GM19463 (cell line): ENCODE measurements at regions not wholly inside any gene's neighbourhood (a gene's known extent, or its start where the extent isn't known, plus 50 kb on each side); places are given as distances from the start of the nearest gene placed in this dataset.
"Not testable (repeated sequence)": the region's sequence is repeated elsewhere in the genome, so short reads cannot be mapped to it uniquely, and the experiment has no call there.

Experiments used
- ATAC-seq: cut with Tn5 transposase; IDR thresholded peaks from one replicate; pipeline ENCODE4 v1.9.1; 2021; ENCODE audit warnings: mild to moderate bottlenecking, moderate library complexity; ENCODE audit not compliant: unreplicated experiment

DNA sequence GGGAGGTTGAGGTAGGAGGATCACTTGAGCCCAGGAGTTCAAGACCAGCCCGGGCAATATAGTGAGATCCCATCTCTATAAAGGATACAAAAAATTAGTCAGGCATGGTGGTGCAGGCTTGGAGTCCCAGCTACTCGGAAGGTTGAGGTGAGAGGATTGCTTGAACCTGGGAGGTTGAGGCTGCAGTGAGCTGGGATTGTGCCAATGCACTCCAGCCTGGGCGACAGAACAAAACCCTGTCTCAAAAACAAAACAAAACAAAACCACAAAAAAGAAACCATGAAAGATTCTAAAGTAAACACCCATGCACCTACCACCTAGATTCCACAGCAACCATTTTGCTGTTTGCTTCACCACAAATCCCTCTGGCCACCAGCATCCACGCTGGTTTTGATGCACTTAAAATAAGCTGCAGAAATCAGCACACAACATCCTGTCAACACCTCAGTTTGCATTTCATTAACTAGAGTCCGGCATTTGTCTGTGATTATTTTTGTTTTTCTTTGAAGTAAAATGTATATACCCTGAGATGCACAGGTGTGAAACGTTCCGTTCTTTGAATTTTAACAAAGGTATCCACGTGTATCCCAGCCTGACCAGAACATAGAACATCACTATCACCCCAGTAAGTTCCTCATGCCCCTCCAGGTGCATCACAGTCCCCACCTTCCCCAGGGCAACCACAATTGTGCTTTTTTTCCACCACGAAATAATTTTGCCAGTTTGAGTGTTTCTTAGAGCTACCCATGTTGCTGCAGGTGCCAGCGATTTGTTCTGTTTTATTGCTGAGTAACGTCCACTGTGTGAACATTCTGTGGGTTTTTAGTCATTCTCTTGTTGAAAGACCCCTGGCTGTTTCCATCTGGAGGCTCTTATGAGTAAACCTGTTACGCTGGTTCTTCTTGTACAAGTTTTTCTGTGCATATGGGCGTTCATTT, 191.5 kb downstream of the SEC14L1 start:
- no peak for ATAC-seq

DNA sequence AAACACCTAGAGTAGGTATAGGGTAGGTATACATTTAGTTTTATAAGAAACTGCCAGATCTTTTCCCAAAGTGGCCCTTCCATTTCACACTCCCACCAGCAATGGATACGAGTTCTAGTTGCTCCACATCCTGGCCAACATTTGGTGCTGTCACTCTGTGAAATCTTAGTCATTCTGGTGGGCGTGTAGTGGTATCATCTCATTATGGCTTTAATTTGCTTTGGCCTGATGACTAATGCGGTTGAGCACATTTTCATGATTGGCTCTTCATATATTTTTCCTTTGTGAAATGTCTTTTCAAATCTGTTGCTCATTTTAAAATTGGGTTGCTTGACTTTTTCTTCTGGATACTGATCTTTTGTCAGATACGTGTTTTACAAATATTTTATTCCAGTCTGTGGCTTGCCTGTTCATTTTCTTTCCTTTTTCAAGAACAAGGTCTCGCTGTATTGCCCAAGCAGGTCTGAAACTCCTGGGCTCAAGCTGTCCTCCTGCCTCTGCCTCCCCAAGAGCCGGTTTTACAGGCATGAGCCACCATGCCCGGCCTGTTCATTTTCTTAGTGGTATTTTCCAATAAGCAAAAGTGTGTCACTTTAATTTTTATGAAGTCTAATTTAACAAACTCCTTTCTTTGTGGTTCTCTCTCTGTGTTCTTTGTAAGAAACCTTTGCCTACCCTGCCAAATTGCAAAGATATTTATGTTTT, 192.4 kb downstream of the SEC14L1 start:
- ATAC-seq, result no peak

DNA sequence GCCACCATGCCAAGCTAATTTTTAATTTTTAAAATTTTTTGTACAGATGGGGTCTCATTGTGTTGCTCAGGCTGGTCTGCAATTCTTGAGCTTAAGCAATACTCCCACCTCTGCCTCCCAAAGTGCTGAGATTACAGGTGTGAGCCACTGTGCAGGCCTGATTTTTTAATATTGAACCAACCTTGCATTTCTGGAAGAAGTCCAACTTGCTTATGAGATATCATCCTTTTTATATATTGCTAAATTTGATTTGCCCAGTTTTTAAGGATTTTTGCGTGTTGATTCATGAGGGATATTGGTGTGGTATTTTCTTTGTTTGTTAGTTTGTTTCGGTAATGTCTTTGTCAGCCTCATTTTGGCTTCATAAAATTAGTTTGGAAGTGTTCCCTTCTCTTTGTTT, 196.4 kb downstream of the SEC14L1 start:
- no peak for ATAC-seq

DNA sequence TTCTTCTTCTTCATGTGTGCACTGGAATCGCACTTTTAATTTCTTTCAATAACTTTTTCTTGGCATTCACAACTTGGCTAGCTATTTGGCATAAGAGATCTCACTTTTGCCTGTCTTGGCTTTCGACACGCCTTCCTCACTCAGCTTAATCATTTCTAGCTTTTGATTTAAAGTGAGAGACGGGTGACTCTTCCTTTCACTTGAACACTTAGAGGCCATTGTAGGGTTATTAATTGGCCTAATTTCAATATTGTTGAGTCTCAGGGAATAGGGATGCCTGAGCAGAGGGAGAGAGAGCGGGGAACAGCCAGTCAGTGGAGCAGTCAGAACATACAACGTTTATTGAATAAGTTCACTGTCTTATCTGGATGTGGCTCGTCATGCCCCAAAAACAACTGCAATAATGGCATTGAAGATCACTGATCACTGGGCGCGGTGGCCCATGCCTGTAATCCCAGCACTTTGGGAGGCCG, 200.3 kb downstream of the SEC14L1 start:
- ATAC-seq, result no peak

DNA sequence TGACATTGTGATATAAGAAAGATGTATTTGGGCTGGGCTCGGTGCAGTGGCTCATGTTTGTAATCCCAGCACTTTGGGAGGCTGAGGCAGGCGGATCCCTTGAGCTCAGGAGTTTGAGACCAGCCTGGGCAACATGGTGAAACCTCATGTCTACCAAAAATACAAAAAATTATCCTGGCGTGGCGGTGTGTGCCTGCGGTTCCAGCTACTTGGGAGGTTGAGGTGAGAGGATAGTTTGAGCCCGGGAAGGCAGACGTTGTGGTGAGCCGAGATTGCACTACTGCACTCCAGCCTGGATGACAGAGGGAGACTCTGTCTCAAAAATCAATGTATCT, 201.9 kb downstream of the SEC14L1 start:
- not testable (repeated sequence) for ATAC-seq

DNA sequence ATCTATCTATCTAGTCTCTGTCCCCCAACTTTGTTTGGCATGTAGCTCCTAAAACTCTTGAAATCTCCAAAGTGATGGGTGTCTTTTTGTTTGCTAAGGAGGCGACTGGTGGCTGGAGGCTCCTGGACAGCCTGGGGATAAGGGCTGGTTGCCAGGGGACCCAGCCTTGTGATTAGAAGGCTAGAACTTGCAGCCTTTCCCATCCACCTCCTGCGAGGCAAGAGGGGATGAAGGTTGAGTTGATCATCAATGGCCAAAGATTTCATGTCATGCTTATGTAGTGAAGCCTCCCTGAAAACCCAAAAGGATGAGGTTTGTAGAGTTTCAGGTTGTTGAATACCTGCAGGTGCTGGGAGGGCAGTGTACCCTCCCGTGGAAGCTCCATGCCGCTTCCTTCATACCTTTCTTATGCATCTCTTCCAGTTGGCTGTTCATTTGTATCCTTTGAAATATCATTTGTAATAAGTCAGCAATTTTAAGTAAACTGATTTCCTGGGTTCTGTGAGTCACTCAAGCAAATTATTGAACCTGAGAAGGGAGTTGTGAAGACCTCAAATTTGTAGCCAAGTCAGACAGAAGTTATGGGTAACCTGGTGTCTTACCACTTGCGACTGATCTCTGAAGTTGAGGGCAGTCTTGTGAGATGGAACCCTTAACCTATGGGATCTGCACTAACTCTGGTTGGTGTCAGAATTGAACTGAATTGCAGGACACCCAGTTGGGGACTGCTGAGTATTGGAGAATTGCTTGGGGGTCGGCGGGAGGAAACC, 202.4 kb downstream of the SEC14L1 start:
- no peak for ATAC-seq

DNA sequence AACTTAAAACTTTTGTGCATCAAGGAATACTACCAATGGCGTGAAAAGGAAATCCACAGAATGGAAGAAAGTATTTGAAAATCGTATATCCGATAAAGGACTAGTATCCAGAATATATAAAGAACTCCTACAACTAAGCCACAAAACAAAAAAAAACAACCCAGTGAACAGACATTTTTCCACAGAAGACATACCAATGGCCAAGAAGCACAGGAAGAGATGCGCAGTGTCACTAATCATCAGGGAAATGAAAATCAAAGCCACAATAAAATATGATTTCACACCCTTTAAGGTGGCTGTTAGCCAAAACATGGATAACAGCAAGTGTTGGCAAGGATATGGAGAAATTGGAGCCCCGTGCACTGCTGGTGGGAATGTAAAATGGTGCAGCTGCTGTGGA, 203.3 kb downstream of the SEC14L1 start:
- ATAC-seq, result no peak

DNA sequence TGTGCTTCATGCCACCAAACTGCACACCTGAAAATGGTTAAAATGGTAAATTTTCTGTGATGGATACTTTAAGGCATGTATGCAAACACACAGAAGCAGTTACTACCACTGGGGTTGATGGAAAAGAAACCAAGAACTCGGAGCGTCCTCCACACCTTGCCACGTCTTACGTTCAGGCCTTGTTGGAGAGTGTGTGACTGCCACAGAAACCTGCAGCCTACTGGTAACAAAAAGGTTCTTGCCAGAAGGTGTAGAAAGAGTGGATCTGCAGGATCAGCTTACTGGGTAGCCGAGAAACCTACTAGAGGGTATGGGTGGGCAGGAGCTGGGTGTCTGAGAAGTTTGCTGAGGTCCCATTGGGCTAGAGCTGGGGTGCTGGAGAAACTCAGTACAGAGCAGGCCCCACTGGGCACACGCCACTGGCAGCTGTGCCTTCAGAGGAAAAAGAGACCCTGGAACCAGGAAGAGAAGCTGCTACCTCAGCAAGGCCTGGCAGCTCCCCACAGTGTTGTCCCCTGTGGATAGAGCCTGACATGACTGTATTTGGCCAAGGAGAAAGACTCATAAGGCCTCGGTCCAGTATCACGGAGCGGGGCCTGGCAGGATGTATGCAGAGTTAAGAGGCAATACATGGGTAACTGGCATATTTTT, 204.6 kb downstream of the SEC14L1 start:
- no peak for ATAC-seq

DNA sequence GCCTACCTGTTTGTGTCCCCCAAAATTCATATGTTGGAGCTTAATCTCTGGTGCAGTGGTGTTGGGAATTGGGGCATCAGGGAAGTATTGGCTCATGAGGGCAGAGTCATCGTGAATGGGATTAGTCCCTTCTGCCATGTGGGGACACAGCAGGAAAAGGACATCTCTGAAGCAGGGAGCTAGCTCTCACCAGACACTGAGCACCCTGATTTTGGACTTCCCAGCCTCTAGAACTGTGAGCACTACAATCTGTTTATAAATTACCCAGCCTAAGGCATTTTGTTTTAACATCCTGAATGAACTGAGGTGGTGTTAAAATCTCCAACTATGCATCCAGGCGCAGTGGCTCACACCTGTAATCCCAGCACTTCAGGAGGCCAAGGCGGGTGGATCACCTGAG, 206.0 kb downstream of the SEC14L1 start:
- no peak for ATAC-seq

DNA sequence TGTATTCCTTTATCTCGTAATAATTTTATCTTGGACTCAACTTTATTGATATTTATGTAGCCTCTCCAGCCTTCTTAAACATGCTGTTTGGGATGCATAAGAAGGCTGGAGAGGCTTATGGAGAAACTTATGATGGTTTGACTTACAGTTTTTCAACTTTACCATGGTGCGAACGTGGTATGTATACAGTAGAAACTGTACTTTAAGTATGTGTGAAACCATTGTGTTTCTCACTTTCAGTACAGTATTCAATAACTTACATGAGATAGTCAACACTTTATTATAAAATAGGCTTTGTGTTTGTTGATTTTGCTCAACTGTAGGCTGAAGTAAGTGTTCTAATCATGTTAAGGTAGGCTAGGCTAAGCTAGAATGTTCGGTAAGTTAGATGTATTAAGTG, 206.8 kb downstream of the SEC14L1 start:
- no peak for ATAC-seq

DNA sequence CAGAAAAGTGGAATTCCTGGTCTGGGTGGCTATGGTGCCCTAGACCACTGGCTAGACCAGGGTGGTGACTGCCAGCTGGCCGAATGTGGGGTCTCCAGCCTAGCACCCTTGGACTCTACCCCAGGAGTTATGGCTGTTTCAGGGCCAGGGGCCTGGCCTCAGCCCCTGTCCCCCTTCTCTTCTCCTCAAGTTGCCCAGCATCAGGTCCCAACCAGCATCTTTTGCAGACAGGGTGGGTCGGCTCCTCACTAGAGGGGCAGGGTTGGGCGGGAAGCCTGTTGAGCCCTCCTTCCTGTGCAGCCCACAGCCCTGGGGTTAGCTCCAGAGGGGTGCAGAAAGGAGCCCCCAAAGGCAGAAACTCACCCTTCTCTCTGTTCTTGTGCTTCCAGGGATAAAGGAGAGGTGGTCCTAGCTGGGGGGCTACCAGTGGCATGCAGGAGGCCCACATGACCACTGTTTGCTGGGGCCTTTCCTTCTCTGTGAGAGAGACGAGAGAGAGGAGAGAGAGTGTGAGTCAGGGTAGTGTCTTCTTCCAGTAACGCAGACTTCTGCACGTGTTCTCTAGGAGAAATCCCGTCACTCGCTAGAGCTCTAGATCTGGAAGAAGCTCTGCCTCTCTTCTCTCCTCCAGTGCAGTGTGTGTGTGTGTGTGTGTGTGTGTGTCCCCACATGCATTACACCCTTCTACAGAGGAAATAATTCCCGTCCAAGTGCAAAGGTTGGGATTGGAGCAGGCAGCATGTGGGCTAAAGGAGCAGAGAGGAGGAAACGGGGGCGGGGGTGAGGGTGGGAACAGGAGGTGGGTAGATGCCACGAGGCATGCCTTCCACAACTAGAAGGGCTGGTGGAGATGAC, 209.4 kb downstream of the SEC14L1 start:
- ATAC-seq, result no peak

DNA sequence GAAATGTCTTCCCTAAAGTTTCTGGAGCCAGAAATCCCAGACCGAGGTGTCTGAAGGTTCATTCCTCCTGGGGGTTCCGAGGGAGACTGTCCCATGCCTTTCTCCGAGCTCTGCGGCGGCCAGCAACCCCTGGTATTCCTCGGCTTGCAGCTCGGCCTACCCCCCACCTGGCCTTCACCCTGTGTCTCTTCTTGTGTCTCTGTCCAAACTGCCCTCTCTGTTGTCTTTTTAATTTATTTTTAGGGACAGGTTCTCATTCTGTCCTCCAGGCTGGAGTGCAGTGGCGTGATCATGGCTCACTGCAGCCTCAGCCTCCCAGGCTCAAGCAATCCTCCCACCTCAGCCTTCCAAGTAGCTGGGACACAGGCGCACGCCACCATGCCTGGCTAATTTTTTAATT, 211.7 kb downstream of the SEC14L1 start:
- ATAC-seq, result no peak

DNA sequence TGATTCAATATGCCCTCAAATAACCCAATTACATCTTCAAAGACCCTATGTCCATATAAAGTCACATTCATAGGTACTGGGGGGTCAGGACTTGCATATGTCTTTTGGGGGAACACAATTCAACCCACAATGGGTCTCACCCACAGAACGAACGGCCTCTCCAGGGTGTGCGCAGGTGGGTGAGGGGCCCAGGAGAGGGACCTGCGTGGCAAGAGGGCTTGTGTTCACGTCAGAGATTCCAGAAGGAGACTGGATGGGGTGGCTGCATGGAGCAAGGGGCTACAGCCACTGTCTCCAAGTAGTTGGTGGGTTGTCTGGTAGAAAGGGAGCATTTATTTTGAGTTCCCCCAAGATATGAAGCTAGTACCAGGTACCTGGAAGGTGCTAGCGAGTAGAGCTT, 212.2 kb downstream of the SEC14L1 start:
- no peak for ATAC-seq

DNA sequence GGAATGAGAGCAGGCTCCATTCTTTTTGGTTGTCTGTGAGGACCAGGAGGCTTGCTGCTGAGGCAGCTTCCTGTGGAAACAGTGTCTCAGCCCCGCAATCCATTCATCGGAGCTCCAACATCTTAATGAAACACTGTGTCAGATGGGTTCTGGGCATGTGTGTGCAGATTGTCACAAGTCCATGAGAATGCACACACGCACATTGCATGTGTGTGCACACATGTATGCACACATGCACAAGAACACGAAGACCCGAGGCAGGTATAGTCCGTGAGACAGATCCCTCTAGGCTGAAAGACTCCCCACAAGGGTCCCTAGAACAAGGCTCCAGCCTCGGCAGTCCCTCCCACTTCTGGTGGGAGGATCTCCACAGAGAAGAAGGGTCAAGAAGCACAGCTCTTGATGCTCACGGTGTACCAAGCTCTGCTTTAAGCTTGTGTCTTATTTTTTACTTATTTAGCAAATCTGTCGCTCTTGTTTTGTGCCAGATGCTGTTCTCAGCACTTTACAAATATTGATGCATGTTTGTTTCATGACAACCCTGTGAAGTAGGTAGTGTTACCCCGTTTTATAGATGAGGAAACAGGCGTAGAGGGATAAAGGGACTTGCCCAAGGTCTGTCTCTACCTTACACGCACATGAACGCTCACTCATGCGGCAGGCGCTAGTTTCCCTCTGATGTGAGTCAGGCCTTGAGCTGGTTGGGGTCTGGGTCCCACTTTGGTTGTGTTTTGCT, 213.1 kb downstream of the SEC14L1 start:
- no peak for ATAC-seq

DNA sequence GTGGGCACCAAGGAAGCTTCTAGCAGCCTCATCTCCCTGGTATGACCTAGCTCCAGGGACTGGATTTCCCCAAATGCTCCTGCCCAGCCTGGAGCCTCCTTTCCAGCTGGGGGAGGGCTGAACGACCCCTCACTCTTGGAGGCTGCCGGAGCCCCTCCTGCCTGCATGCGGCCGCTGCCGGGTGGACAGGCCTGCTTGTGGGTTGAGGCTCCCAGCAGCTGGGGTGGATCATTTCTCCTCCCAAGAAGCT, 213.6 kb downstream of the SEC14L1 start:
- no peak for ATAC-seq

DNA sequence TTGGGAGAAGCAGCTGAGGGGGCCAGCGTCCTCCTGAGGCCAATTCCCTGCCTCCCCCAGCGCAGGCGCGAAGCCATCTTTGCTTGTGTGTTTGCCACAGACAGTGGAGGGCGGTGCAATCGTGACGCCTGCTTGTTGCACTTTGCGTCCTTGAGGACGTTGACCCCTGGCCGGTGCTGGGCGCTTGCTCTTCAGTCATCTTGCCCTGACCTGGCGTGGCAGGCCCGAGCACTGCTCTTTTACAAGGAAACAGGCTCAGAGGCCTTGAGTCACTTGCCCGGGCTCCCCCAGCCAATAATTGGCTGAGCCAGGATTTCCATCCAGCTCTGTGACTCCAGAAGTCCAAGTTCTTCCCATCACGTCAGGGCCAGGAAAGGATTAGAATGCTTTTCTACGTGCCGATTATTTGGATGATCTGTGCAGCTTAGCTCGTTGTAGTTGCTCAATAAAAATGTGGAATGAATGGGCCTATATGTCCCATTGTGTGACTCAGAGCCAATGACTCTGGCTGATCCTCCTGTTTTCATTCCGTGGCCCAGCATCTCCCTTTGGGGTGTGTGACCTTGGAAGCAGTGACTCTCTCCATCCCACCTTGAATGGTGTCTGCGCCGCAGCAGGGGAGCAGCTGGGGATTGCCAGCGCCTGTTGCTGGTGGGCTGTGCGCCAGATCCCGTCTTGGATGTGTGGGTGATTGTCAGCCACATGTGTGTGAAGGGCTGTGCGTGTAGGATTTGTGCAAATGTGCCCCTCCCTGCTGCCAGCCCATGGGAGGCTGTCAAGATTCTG, 214.1 kb downstream of the SEC14L1 start:
- ATAC-seq, result no peak

DNA sequence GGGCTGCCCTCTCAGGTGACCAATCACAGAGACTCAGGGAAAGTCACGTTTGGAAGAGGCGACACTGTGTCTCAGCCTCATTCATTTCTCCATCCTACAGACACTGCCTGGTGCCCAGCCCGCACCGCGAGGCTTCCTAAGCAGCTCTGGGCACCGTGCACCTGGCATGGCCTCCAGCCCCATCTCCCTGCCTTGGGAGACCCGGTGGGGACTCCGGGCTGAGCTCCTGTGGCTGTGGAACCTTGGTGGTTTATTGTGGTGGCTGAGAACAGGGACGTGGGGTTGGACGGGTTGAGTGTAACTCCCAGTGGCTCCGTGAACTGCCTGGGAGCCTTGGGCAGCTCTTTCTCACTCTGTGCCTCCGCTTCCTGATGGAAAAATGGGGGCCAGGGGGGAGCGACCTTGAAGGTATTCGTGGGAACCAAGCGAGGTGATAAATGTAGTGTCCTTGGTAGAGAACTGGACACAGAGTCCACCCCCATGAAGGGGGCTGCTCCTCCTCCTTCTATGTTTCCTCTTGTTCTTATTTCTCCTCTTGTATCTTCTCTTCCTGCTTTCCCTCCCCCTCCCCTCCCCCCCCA, 215.4 kb downstream of the SEC14L1 start:
- no peak for ATAC-seq

DNA sequence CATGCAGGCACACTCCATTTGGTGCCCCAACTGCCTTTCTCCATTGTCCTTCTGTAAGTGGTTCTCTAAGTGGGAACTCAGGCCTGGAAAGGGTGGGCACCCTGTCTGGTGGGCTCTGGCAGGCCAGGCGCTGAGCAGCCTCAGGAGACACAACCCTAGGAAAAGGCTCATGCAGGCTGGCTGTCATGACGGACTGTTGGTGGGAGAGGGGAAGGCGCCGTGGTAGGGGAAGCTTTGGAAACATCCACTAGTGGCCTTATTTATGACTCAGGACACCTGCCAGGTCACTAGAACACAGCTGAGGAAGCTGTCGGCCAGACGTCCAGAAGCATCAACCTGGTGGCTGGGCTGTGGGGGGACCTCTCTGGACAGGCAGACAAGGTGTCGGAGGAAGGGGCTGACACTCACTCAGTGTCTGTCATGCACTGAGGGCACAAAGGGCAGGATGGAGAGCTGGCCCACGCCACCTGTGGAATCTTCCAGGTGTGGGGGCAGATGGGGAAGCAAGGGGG, 216.0 kb downstream of the SEC14L1 start:
- ATAC-seq, result no peak
